ENCODE measurements at regions not wholly inside any gene's neighbourhood (a gene's known extent, or its start where the extent isn't known, plus 50 kb on each side); places are given as distances from the start of the nearest gene placed in this dataset.

DNA sequence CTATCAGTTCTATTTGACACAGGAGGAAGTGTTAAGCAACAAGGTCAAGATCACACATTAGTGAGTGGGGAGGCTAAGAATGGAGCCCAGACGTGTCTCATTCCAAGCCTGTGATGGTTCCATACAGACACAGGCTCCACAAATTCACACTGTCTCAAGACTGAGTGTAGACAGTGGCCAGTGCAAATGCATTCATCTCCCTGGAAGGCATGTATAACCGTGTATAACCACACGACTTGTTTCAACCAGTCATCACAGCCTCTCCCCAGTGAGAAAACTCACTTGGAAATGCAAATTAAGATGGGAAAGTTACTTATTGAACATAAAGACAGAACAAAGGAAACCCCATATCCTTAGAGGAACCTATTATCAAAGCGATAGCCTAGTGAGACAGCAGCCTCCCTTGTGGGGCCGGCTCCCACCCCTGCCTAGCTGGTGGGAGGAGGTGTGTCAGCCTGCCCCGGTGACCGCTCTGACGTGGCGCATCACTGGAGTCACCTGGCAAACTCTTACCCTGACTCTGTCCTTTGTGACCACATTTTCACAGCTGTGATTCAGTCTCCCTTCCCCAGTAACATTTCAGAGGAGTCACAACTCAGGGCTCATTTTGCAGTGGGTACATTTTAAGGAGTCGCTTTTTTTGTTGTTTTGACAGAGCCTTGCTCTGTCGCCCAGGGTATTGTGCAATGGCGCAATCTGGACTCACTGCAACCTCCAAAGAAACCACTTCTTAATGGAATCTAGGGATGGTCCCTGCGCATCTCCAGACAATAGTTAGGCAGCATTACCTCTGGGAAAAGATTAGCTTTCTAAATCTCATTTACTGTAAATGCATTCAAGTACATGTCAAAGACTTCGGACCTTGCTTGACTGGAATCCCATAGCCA, 126.6 kb upstream of the PARD3 start:
- TF ChIP-seq TCF7L2 (IDR thresholded peaks at IDR 0.05; ENCODE audit: low read depth, low read length): no peak
- TF ChIP-seq POLR2AphosphoS5 (IDR thresholded peaks at IDR 0.05; ENCODE audit: low read depth, low read length): no peak
